Osteoblast (primary cell): ENCODE measurements at regions not wholly inside any gene's neighbourhood (a gene's known extent, or its start where the extent isn't known, plus 50 kb on each side); places are given as distances from the start of the nearest gene placed in this dataset.

Experiments
- DNase-seq: peaks from one replicate; pipeline ENCODE4 v3.0.0; 2011; ENCODE audit warnings: low spot score, mixed read lengths; ENCODE audit not compliant: insufficient read length; ENCODE audit errors: missing footprints
- H2AFZ ChIP-seq: 2 replicates; pipeline ENCODE4 v1.6.0; 2011; ENCODE audit warnings: mild to moderate bottlenecking, low read length
- H3K27ac ChIP-seq: 2 replicates; pipeline ENCODE4 v1.5.1; 2011; ENCODE audit warnings: mild to moderate bottlenecking, low read depth, low read length, moderate library complexity
- H3K27me3 ChIP-seq: 2 replicates; pipeline ENCODE4 v1.6.0; 2012; ENCODE audit warnings: mild to moderate bottlenecking, control low read depth, inconsistent platforms, low read length, moderate library complexity; ENCODE audit not compliant: insufficient read depth
- H3K36me3 ChIP-seq: 2 replicates; pipeline ENCODE4 v1.5.1; 2011; ENCODE audit warnings: mild to moderate bottlenecking, low read length, control low read depth, moderate library complexity; ENCODE audit not compliant: insufficient read depth
- H3K4me1 ChIP-seq: 2 replicates; pipeline ENCODE4 v1.5.1; 2011; ENCODE audit warnings: mild to moderate bottlenecking, low read length, control low read depth, moderate library complexity; ENCODE audit not compliant: insufficient read depth
- H3K4me2 ChIP-seq: 2 replicates; pipeline ENCODE4 v1.6.0; 2011; ENCODE audit warnings: mild to moderate bottlenecking, low read length; ENCODE audit not compliant: insufficient read depth
- H3K4me3 ChIP-seq: fragments of 200-600 bp; sonication (generic); 3 replicates; pipeline ENCODE4 v1.5.1; 2012; ENCODE audit warnings: mild to moderate bottlenecking, low read length, inconsistent platforms; ENCODE audit not compliant: insufficient read depth
- H3K79me2 ChIP-seq: 2 replicates; pipeline ENCODE4 v1.6.0; 2012; ENCODE audit warnings: mild to moderate bottlenecking, low read length, control low read depth, inconsistent platforms; ENCODE audit not compliant: insufficient read depth
- H3K9me3 ChIP-seq: 2 replicates; pipeline ENCODE4 v1.5.1; 2011; ENCODE audit warnings: low read depth, low read length, control low read depth
- H4K20me1 ChIP-seq: 2 replicates; pipeline ENCODE4 v1.6.0; 2012; ENCODE audit warnings: mild to moderate bottlenecking, low read length, control low read depth; ENCODE audit not compliant: insufficient read depth
- CTCF ChIP-seq: IDR thresholded peaks from 2 replicates; pipeline ENCODE4 v1.5.1; 2011; ENCODE audit warnings: mild to moderate bottlenecking, low read depth, low read length, moderate library complexity; ENCODE audit errors: extremely low read depth

GRCh38 chr3:164687211-164687610 lies 391.1 kb downstream of the SI start:
- no peak for DNase-seq
- no peaks in the 10 kb centered on the region for H3K79me2 ChIP-seq
- no peaks in the 10 kb centered on the region for H4K20me1 ChIP-seq
- H3K9me3 ChIP-seq = no peaks in the 10 kb centered on the region
- no peaks in the 10 kb centered on the region for H3K27me3 ChIP-seq
- H3K4me2 ChIP-seq = no peak overlapping the region
- no peak for TF ChIP-seq CTCF
- no peak overlapping the region for H3K27ac ChIP-seq
- H3K36me3 ChIP-seq = no peaks in the 10 kb centered on the region
- H3K4me3 ChIP-seq = no peak overlapping the region
- no peaks in the 10 kb centered on the region for H3K4me1 ChIP-seq
- H2AFZ ChIP-seq = no peak overlapping the region

GRCh38 chr3:164683489-164683888 lies 394.8 kb downstream of the SI start:
- Histone ChIP-seq H3K4me3 (no peak overlapping the region), H3K36me3 (no peaks in the 10 kb centered on the region), H2AFZ (no peak overlapping the region), H3K4me1 (no peaks in the 10 kb centered on the region), H3K9me3 (no peaks in the 10 kb centered on the region), H3K27me3 (no peaks in the 10 kb centered on the region), H3K79me2 (no peaks in the 10 kb centered on the region), H3K27ac (no peak overlapping the region), H3K4me2 (no peak overlapping the region), H4K20me1 (no peaks in the 10 kb centered on the region)
- TF ChIP-seq CTCF = no peak
- DNase-seq = no peak

GRCh38 chr3:164679245-164679644 lies 399.1 kb downstream of the SI start:
- H3K4me3 ChIP-seq = no peak overlapping the region
- no peaks in the 10 kb centered on the region for H3K9me3 ChIP-seq
- DNase-seq = peak; percentile 21
- H3K4me1 ChIP-seq = no peaks in the 10 kb centered on the region
- no peak overlapping the region for H3K27ac ChIP-seq
- no peak for TF ChIP-seq CTCF
- H3K4me2 ChIP-seq = no peak overlapping the region
- H3K79me2 ChIP-seq = no peaks in the 10 kb centered on the region
- no peaks in the 10 kb centered on the region for H3K36me3 ChIP-seq
- H2AFZ ChIP-seq = no peak overlapping the region
- no peaks in the 10 kb centered on the region for H4K20me1 ChIP-seq
- no peaks in the 10 kb centered on the region for H3K27me3 ChIP-seq

DNA sequence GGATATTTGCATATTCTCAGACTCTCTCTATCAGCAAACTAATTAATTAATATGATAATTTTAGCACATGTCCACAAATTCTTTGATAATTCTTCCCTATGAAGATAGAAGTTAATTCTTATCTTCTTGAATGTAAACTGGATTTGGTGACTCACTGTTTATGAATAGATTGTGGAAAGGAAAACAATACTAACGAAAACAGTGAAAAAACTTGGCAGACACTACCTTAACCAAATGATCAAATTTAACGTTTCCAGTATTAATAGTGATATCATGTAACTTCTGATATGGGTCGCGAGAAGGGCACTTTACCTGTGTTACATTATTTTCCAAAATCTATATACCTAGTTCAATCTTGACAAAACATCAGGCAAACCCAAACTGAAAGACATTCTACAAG lies 401.0 kb downstream of the SI start:
- DNase-seq = no peak
- H3K9me3 ChIP-seq = no peaks in the 10 kb centered on the region
- no peaks in the 10 kb centered on the region for H4K20me1 ChIP-seq
- TF ChIP-seq CTCF = no peak
- H3K4me1 ChIP-seq = no peaks in the 10 kb centered on the region
- no peaks in the 10 kb centered on the region for H3K79me2 ChIP-seq
- H3K4me3 ChIP-seq = no peak overlapping the region
- H3K36me3 ChIP-seq = no peaks in the 10 kb centered on the region
- H3K4me2 ChIP-seq = no peak overlapping the region
- H3K27ac ChIP-seq = no peak overlapping the region
- no peaks in the 10 kb centered on the region for H3K27me3 ChIP-seq
- H2AFZ ChIP-seq = no peak overlapping the region
